Neural cell (in vitro differentiated cells): ENCODE measurements at regions not wholly inside any gene's neighbourhood (a gene's known extent, or its start where the extent isn't known, plus 50 kb on each side); places are given as distances from the start of the nearest gene placed in this dataset.

Experiments
- CTCF ChIP-seq: fragments of 450-650 bp; IDR thresholded peaks from 2 replicates; pipeline ENCODE4 v1.5.1; 2014; ENCODE audit warnings: antibody characterized with exemption, mild to moderate bottlenecking, moderate library complexity; ENCODE audit not compliant: poor library complexity, severe bottlenecking
- EP300 ChIP-seq: fragments of 450-650 bp; conservative IDR thresholded peaks from 2 replicates; pipeline ENCODE4 v1.6.1; 2014; ENCODE audit warnings: antibody characterized with exemption, mild to moderate bottlenecking, moderate library complexity; ENCODE audit not compliant: poor library complexity, severe bottlenecking
- MXI1 ChIP-seq: fragments of 450-650 bp; conservative IDR thresholded peaks from 2 replicates; pipeline ENCODE4 v1.6.1; 2014; ENCODE audit warnings: antibody characterized with exemption, mild to moderate bottlenecking; ENCODE audit not compliant: poor library complexity, severe bottlenecking
- POLR2AphosphoS5 ChIP-seq: IDR thresholded peaks from 2 replicates; pipeline ENCODE4 v1.6.1; 2012
- REST ChIP-seq: IDR thresholded peaks from 2 replicates; pipeline ENCODE4 v1.6.1; 2012; ENCODE audit warnings: borderline replicate concordance

- TF ChIP-seq POLR2AphosphoS5 (no peak), EP300 (no peak), REST (no peak), CTCF (no peak), MXI1 (no peak)
Observed at GRCh38 chr13:65416784-65417183, 1813.4 kb downstream of the PCDH9 start.
